ENCODE measurements at regions not wholly inside any gene's neighbourhood (a gene's known extent, or its start where the extent isn't known, plus 50 kb on each side); places are given as distances from the start of the nearest gene placed in this dataset.
"Not testable (repeated sequence)": the region's sequence is repeated elsewhere in the genome, so short reads cannot be mapped to it uniquely, and the experiment has no call there.

DNA sequence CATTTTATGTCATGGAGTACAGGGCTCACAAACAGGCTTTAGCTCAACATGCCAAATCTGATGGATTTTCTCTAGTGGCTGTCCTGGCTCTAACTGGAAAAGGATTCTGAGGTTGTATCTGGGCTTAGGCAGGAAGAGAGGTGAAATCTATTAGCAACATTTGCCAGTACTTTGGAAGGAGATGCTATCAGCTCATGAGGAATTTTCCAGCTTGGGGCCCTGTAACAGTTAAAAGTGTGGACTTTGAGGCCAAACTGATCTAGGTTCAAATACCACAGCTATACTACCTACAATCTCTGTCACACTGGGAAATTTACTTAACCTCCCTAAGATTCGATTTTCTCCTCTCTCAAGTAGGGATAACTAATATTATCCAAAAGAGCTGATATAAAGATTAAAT lies 119.0 kb upstream of the HCCS start:
- Histone ChIP-seq H3K27me3 (ENCODE audit: control insufficient read depth in 3 of 3, insufficient read depth in 3 of 3, low read length in 2 of 3) (peaks cover 0 to 3% (median 0%) of the 10 kb centered on the region in 3 donors), H3K9ac (ENCODE audit: insufficient read depth in 1 of 2, low read length in 2 of 2) (no peak overlapping the region), H3K9me3 (ENCODE audit: control insufficient read depth in 4 of 4, insufficient read depth in 3 of 4, low read length in 3 of 4) (no peaks in the 10 kb centered on the region), H3K27ac (ENCODE audit: low read depth in 1 of 2, low read length in 1 of 2) (no peak overlapping the region), H3K4me1 (ENCODE audit: control insufficient read depth in 5 of 5, insufficient read depth in 5 of 5, low read length in 5 of 5) (no peaks in the 10 kb centered on the region), H3K4me3 (no peak overlapping the region), H3K36me3 (ENCODE audit: control insufficient read depth in 4 of 4, insufficient read depth in 4 of 4, low read length in 4 of 4) (no peaks in the 10 kb centered on the region)
- 55 to 83% methylated on average over 1 of the region's 1 CpG for WGBS, 2 donors
- no peak for TF ChIP-seq CTCF (IDR thresholded peaks at IDR 0.05; ENCODE audit: control extremely low read depth, extremely low read depth)
- no peak for ATAC-seq (ENCODE audit: insufficient read depth, low FRiP score)
- DNase-seq, result no peak

DNA sequence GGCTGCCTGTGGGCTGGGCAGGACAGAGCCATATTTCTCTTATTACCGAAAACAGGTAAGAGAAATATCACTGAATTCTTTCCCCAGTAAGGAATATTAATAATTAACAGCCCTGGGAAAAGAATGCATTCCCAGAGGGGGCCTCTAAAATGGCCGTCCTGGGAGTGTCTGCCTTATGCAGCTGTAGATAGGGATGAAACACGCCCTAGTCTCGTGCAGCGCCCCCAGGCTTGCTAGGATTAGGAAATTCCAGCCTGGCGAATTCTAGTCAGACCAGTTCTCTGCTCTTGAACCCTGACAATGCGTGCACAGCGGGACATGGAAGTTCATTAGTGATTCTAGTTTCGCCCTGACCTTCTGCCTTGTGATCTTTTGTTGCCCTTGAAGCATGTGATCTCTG lies 104.1 kb upstream of the HCCS start:
- H3K27ac ChIP-seq (ENCODE audit: low read depth in 1 of 2, low read length in 1 of 2); H3K9me3 ChIP-seq (ENCODE audit: control insufficient read depth in 4 of 4, insufficient read depth in 3 of 4, low read length in 3 of 4); H3K4me1 ChIP-seq (ENCODE audit: control insufficient read depth in 5 of 5, insufficient read depth in 5 of 5, low read length in 5 of 5); H3K36me3 ChIP-seq (ENCODE audit: control insufficient read depth in 4 of 4, insufficient read depth in 4 of 4, low read length in 4 of 4); H3K9ac ChIP-seq (ENCODE audit: insufficient read depth in 1 of 2, low read length in 2 of 2); H3K4me3 ChIP-seq; DNase-seq; H3K27me3 ChIP-seq (ENCODE audit: control insufficient read depth in 3 of 3, insufficient read depth in 3 of 3, low read length in 2 of 3); ATAC-seq (ENCODE audit: insufficient read depth, low FRiP score): not testable (repeated sequence)
- WGBS, 2 donors, result 81 to 92% methylated on average over 6 to 8 of the region's 9 CpGs

GRCh38 chrX:11010476-11010875 lies 100.7 kb upstream of the HCCS start:
- ATAC-seq (ENCODE audit: insufficient read depth, low FRiP score) (no peak), DNase-seq (no peak)
- Histone ChIP-seq H3K9ac (ENCODE audit: insufficient read depth in 1 of 2, low read length in 2 of 2) (no peak overlapping the region), H3K9me3 (ENCODE audit: control insufficient read depth in 4 of 4, insufficient read depth in 3 of 4, low read length in 3 of 4) (no peaks in the 10 kb centered on the region), H3K4me3 (no peak overlapping the region), H3K4me1 (ENCODE audit: control insufficient read depth in 5 of 5, insufficient read depth in 5 of 5, low read length in 5 of 5) (no peaks in the 10 kb centered on the region), H3K27ac (ENCODE audit: low read depth in 1 of 2, low read length in 1 of 2) (no peak overlapping the region), H3K36me3 (ENCODE audit: control insufficient read depth in 4 of 4, insufficient read depth in 4 of 4, low read length in 4 of 4) (no peaks in the 10 kb centered on the region), H3K27me3 (ENCODE audit: control insufficient read depth in 3 of 3, insufficient read depth in 3 of 3, low read length in 2 of 3) (peaks cover 0 to 8% (median 0%) of the 10 kb centered on the region in 3 donors)
- WGBS, 2 donors, result 65 to 100% methylated on average over 1 of the region's 1 CpG
- TF ChIP-seq CTCF (IDR thresholded peaks at IDR 0.05; ENCODE audit: control extremely low read depth, extremely low read depth), result no peak

GRCh38 chrX:11016728-11017127 lies 94.4 kb upstream of the HCCS start:
- no peak for TF ChIP-seq CTCF (IDR thresholded peaks at IDR 0.05; ENCODE audit: control extremely low read depth, extremely low read depth)
- Histone ChIP-seq H3K4me1 (ENCODE audit: control insufficient read depth in 5 of 5, insufficient read depth in 5 of 5, low read length in 5 of 5) (peaks cover 0 to 3% (median 0%) of the 10 kb centered on the region in 5 donors), H3K9me3 (ENCODE audit: control insufficient read depth in 4 of 4, insufficient read depth in 3 of 4, low read length in 3 of 4) (no peaks in the 10 kb centered on the region), H3K4me3 (no peak overlapping the region), H3K27ac (ENCODE audit: low read depth in 1 of 2, low read length in 1 of 2) (no peak overlapping the region), H3K9ac (ENCODE audit: insufficient read depth in 1 of 2, low read length in 2 of 2) (no peak overlapping the region), H3K27me3 (ENCODE audit: control insufficient read depth in 3 of 3, insufficient read depth in 3 of 3, low read length in 2 of 3) (no peaks in the 10 kb centered on the region), H3K36me3 (ENCODE audit: control insufficient read depth in 4 of 4, insufficient read depth in 4 of 4, low read length in 4 of 4) (no peaks in the 10 kb centered on the region)
- DNase-seq, result no peak
- no peak for ATAC-seq (ENCODE audit: insufficient read depth, low FRiP score)
- WGBS, 2 donors, result 39 to 71% methylated on average over 1 of the region's 1 CpG

- not testable (repeated sequence) for ATAC-seq (ENCODE audit: insufficient read depth, low FRiP score); H3K9me3 ChIP-seq (ENCODE audit: control insufficient read depth in 4 of 4, insufficient read depth in 3 of 4, low read length in 3 of 4); H3K27me3 ChIP-seq (ENCODE audit: control insufficient read depth in 3 of 3, insufficient read depth in 3 of 3, low read length in 2 of 3); H3K27ac ChIP-seq (ENCODE audit: low read depth in 1 of 2, low read length in 1 of 2); H3K4me1 ChIP-seq (ENCODE audit: control insufficient read depth in 5 of 5, insufficient read depth in 5 of 5, low read length in 5 of 5); H3K36me3 ChIP-seq (ENCODE audit: control insufficient read depth in 4 of 4, insufficient read depth in 4 of 4, low read length in 4 of 4); DNase-seq; H3K9ac ChIP-seq (ENCODE audit: insufficient read depth in 1 of 2, low read length in 2 of 2); H3K4me3 ChIP-seq
These were observed 88.5 kb upstream of the HCCS start for GRCh38 chrX:11022588-11022987.

Data from lung (tissue), 11 donors.